GM18520 (cell line): ENCODE measurements at regions not wholly inside any gene's neighbourhood (a gene's known extent, or its start where the extent isn't known, plus 50 kb on each side); places are given as distances from the start of the nearest gene placed in this dataset.

Experiments
- ATAC-seq: cut with Tn5 transposase; IDR thresholded peaks from one replicate; pipeline ENCODE4 v1.9.1; 2021; ENCODE audit not compliant: unreplicated experiment

DNA sequence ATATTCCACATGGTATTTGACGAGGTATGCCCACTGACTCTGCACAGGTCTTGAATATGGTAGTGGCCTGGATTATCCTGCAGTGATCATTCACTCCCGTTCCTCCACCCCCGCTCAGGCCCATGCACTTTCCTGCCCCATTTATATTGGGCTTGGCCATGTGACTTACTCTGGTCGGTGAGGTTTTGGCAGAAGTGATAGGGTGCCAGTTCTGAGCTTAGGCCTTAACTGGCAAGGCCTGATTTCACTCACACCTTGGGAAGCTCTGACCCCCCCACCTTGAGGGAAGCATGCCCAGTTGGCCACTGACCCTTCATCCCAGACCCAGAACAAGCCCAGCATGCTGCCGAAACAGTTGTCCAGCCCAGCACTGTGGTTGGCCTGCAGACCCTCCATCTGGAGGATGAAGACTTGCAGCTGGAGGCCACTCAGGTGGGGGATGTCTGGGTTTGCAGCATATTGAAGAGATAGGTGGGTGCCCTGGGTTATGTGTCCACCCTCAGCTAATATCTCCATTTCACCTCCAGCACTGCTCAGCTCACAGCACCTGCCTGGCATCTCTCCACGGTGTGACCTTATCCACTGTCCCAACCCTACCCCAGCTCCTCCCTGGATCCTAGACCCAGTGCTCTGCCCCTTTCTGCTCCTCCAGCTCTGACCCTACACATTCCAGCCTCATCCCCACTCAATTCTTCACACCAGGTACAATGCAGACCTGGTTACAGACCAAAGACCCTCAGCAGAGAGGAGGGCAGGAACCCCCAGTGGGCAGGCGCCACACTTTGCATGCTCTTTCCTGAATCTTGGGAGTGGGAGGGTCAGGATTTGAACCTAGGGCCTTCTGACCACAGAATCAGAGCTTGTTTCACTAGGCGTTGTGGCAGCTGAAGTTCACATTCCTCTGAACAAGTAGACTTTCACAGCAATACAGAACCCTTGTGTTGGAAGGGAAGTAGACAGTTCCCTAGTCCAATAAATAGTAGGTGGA, 138.1 kb upstream of the CHST15 start:
- ATAC-seq: no peak

DNA sequence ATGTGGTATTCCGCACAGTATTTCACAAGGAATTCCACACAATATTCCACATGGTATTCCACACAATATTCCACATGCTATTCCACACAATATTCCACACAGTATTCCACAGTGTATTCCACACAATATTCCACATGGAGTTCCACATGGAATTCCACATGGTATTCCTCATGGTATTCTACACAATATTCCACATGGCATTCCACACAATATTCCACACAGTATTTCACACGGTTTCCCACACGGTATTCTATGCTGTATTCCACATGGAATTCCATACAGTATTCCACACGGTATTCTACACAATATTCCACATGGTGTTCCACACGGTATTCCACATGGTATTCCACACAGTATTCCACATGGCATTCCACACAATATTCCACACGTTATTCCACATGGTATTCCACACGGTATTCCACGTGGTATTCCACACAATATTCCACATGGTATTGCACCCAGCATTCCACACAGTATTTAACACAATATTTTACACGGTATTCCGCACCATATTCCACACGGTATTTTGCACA, 137.3 kb upstream of the CHST15 start:
- no peak for ATAC-seq

DNA sequence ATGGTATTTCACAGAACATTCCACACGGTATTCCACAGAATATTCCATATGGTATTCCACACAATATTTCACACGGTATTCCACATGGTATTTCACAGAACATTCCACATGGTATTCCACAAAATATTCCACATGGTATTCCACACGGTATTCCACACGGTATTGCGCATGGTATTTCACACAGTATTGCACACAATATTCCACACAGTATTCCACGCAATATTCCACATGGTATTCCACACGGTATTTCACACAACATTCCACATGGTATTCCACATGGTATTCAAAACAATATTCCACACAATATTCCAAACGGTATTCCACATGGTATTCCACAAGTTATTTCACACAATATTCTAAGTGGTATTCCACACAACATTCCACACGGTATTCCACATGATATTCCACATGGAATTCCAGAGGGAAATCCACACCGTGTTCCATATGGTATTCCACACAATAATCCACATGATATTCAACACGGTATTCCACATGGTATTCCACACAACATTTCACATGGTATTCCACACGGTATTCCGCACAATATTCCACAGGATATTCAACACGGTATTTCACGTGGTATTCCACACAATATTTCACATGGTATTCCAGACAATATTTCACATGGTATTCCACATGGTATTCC, 136.7 kb upstream of the CHST15 start:
- ATAC-seq: no peak

DNA sequence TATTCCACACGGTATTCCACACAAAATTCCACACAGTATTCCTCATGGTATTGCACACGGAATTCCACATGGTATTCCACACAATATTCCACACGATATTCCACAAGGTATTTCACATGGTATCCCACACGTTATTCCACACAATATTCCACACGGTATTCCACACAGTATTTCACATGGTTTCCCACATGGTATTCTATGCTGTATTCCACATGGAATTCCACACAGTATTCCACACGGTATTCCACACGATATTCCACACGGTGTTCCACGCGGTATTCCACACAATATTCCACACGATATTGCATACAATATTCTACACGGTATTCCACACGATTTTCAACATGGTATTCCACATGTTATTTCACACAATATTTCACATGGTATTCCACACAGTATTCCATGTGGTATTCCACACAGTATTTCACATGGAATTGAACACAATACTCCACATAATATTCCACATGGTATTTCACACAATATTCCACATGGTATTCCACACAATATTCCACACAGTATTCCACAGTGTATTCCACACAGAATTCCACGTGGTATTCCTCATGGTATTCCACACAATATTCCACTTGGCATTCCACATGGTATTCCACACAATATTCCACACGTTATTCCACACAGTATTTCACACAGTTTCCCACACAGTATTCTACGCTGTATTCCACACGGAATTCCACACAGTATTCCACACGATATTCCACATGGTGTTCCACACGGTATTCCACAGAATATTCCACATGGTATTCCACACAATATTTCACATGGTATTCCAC, 136.0 kb upstream of the CHST15 start:
- no peak for ATAC-seq

DNA sequence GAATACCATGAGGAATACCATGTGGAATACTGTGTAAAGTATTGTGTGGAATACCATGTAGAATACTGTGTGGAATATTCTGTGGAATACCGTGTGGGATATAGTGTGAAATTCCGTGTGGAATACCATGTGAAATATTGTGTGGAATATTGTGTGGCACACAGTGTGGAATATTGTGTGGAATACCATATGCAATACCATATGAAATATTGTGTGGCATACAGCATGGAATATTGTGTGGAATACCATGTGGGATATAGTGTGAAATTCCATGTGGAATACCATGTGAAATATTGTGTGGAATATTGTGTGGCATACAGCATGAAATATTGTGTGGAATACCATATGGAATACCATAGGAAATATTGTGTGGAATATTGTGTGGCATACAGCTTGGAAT, 135.1 kb upstream of the CHST15 start:
- ATAC-seq: no peak

DNA sequence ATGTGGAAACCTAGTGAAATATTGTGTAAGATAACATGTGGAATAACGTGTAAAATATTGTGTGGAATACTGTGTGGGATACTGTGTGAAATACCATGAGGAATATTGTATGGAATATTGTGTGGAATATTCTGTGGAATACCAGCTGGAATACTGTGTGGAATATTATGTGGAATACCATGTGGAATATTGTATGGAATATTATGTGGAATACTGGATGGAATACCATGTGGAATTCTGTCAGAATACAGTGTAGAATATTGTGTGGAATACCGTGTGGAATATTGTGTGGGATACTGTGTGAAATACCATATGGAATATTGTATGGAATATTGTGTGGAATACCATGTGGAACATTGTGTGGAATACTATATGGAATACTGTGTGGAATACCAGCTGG, 134.6 kb upstream of the CHST15 start:
- no peak for ATAC-seq

DNA sequence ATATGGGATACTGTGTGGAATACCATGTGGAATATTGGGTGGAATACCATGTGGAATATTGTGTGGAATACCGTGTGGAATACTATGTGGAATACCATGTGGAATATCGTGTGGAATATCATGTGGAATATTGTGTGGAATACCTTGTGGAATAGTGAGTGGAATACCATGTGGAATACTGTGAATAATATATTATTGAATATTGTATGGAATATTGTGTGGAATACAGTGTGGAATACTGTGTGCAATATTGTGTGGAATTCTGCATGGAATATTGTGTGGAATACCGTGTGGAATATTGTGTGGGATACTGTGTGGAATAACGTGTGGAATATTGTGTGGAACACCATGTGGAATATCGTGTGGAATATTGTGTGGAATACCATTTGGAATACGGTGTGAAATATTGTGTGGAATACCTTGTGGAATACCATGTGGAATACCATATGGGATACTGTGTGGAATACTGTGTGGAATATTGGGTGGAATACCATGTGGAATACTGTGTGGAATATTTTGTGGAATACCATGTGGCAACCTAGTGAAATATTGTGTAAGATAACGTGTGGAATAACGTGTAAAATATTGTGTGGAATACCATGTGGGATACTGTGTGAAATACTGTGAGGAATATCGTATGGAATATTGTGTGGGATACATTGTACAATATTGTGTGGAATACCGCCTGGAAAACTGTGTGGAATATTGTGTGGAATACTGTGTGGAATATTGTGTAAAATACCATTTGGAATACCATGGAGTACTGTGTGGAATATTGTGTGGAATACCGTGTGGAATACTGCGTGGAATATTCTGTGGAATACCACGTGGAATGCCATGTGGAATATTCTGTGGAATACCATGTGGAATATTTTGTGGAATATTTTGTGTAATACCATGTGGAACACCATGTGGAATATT, 133.9 kb upstream of the CHST15 start:
- ATAC-seq: no peak

DNA sequence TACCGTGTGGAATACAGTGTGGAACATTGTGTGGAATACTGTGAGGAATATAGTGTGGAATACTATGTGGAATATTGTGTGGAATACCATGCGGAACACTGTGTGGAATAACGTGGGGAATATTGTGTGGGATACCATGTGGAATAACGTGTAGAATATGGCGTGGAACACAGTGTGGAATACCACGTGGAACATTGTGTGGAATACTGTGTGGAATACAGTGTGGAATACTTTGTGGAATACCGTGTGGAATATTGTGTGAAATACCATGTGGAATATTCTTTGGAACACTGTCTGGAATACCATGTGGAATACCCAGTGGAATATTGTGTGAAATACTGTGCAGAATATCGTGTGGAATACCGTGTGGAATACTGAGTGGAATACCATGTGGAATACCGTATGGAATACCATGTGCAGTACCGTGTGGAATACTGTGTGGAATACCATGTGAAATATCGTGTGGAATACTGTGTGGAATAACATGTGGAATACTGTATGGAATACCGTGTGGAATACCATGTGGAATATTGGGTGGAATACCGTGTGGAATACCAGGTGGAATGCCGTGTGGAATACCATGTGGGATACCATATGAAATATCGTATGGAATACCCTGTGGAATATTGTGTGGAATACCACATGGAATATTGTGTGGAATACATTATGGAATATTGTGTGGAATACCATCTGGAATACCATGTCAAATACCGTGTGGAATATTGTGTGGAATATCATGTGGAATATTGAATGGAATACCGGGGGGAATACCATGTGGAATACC, 133.1 kb upstream of the CHST15 start:
- no peak for ATAC-seq

DNA sequence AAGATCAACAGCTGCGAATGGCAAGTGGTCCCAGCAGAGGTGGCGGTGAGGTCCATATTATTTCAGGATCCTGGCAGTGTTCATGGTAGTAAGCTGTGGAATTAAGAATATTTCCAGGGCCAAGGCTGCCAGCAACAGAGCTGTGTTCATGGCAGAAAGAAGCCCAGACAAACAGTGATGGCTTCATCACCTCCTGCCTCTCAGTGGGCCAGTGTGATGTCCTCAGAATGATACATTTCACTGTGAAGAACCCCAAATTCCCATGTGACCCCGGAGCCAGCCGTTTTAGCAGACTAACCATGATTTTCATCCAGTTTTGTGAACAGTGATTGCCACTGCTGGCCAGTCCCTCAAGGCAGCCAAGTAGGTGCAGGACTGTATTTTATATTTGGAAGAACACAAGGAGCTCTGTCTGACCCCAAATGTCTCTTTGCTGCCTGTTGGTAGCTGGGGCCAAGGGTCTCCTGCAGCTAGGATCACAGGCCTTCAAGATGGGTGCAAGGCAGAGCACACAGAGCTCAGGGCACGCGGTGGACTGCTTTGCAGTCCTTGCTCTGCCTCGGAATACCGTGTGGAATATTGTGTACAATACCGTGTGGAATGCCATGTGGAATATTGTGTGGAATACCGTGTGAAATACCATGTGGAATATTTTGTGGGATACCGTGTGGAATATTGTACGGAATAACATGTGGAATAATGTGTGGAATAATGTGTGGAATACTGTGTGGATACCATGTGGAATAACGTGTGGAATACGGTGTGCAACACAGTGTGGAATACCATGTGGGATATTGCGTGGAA, 132.3 kb upstream of the CHST15 start:
- ATAC-seq: no peak

DNA sequence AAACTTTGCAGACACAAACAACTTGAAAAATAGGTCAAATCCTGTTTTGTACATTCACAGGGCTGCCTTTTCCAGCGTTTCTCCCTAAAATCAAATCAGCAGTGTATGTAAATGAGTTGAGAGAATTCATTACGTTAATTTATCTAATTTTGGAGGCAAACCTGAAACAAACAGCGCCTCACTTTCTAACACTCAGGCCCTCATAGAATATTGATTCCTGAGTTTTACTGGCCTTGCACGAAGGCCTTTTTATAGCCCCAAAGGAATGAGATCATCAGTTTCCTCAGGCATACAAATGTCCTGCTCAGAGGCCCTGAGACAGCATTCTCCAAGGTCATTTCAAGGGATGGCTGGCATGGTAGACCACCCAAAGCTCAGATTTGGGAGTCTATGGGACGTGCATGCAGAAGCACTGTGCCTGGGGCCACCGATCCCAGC, 131.7 kb upstream of the CHST15 start:
- no peak for ATAC-seq

DNA sequence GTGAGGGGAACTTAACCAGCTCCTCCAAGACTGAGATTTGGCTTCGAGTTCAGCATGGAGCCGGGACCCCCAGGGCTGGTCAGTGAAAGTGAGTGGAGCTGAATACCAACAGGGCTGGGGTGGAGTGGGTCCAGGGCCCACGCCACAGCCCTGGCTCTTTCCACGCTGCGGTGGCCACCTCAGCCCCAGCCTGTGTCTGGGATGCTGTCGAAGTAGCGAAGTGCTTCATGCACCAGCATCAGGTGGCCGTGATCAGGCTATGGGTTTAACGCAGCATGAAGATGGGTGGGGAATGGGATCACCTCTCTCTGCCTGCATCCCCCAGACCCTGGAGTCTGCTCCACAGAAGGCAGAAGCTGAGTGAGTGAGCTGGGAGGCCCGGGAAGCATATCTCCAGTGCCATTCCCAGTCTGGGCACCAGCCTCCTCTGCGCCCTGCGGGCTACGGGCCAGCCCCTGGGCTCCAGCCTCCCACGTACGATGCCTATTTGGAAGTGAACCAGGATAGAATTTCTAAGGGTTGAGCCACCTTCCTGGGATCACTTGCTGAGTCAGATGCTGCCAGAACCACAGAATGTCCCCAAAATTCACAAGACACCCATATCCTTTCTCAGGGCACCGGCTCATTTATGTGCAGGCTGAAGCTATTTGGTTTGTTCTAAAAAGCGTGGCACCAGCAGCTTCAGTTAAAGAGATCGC, 131.1 kb upstream of the CHST15 start:
- ATAC-seq: no peak

DNA sequence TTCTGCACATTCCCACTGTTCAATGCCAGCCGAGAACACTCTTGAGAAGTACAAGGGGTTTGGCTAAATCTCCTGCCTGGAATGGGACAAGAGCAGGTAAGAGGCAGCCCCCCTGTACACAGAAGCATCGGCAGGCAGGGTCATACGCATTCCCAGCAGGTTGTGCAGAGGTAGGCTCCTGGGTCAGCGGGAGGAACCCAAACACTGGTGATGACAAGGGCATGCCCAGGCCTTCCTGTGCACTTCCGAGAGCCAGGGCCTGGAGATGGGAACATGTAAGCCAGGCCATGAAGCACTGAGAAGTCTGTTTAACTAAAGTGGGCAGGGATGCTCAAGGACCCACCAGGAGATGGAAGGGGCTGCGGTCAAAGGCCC, 130.3 kb upstream of the CHST15 start:
- ATAC-seq: no peak

DNA sequence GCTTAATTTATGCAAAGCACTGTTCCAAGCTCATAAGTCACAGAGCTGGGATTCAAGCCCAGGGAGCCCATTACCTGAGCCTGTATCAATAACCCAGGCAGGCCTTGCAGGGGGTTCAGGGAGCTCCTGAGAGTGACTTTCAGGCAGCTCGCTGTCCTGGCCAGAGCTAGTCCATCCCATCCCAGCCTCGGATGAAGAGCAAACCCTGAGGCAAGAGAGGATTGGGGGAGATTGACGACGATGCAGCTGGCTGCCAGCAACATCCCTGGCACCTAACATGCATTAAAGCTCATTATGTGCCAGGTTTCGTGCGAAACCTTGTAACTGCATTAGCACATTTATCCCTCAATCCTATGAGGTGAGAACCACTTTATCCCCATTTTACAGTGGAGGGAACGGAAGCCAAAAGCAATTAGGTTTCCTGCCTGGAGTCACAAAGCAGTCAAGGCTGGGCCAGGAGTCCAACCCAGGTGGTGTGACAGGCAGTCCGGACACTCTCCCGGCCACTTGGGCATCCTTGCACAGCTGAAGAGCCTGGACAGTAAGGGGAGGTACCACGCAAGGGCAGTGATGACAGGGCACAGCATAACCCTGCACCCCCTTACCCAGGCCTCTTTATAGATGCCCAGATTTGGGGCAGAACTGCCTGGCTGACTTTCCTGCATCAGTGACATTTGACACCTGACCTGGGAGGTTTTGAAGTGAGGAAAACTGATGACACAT, 129.8 kb upstream of the CHST15 start:
- ATAC-seq: no peak

DNA sequence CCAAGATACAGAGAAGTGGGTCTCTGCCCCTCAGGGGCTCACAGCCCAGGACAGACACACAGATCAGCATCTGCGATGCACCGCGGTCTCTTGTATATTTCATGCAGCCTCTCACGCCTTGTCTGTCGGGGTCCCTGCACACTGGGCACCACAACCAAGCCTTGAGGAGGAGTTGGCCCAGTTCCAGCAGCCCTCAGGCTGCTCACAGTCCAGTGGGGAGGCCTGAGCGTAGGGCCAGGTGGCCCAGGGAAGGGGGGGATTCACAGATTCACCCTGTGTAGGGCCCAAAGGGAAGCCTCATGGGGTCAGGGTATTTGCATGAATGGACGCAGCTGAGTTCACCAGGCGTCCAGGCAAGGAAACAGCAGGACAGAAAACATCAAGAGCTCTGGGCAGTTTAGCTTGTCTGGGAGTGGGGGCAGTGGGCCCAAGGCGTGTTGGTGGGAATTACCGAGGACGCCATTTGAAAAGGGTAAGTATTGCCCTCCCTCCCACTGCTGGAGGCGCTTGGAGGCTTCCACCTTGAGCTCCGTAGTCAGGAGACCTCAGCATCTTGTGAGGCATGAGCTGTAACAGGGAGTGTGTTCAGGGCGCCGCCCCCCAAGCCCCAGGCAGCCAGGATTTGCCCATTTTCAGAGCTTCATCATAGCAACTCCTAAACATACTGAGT, 129.1 kb upstream of the CHST15 start:
- ATAC-seq: no peak

DNA sequence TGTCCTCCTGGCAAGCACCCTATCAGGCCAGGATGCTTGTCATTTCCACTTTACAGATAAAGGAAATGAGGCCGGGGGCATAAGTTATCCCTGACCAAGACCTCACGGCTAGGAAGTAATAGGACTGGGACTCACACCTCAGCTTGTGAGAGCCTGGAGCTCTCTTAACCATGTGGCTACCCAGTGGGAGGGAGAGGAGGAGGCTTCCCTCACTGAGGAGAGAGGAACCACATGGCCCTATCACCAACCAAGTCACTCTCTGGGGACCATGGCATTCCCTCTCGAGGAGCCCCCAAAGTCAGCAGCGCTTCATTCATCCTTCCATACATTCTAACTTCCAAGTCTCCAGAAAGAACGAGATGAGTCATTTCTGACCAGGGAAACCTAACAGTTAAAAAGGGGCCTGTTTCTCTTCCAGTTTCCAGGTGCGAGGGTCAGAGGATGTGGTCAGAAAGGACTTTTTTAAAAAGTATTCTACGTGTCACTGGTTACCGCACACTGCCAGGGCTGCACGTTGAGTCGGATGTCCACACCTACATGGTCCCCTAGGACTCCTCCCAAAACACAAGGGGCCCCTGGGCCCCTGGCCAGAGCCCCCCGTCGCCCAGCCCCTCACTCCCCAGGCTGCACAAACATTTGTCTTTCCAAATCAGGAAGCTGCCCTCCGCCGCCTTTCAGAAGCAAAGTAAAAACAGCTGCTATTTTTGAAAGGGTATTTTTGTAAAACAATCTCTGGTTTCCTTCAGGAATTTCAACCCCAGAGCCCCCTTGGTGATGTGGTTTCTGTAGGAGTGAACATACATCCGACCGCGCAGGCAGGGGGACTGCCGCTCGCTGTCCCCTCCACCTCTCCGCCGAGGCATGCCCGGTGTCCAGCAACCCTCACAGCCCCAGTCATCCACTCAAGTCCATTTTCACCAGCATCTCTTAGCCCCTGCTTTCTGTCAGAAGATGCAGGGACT, 128.2 kb upstream of the CHST15 start:
- ATAC-seq: peak; percentile 41

DNA sequence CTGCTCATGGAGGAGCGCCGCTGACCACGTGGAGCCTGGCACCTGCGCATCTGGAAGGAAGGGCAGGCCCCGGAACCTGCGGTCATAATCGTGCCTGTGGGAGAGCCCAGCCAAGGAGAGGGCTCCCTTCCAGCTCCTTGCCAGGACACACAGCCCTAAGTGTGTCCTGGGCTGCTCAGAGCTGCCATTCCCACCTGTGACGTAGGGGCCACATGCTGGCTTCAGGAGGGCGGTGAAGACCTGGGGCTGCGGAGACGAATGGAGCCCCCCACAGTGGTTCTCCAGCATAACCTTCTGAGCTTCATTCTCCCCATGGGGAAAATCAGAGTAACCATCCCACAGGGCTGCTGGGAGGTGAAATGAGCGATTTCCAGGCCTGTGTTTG, 127.6 kb upstream of the CHST15 start:
- no peak for ATAC-seq
